Neural crest cell (in vitro differentiated cells): ENCODE measurements at regions not wholly inside any gene's neighbourhood (a gene's known extent, or its start where the extent isn't known, plus 50 kb on each side); places are given as distances from the start of the nearest gene placed in this dataset.

Experiments
- DNase-seq: peaks from one replicate; pipeline ENCODE4 v3.0.0; 2021; ENCODE audit warnings: low read depth, mixed read lengths, low spot score
- H3K27ac Mint-ChIP-seq: one replicate; pipeline ENCODE4 v1.8.0; 2021; ENCODE audit warnings: mild to moderate bottlenecking, mixed read lengths; ENCODE audit not compliant: unreplicated experiment
- H3K27me3 Mint-ChIP-seq: 2 replicates; pipeline ENCODE4 v1.8.0; 2021; ENCODE audit warnings: low read depth, mild to moderate bottlenecking, mixed read lengths
- H3K36me3 Mint-ChIP-seq: 2 replicates; pipeline ENCODE4 v1.8.0; 2021; ENCODE audit warnings: low read depth, mild to moderate bottlenecking, mixed read lengths
- H3K4me1 Mint-ChIP-seq: 2 replicates; pipeline ENCODE4 v1.8.0; 2021; ENCODE audit warnings: mixed read lengths
- H3K4me3 Mint-ChIP-seq: one replicate; pipeline ENCODE4 v1.8.0; 2021; ENCODE audit warnings: mild to moderate bottlenecking, mixed read lengths
- H3K9me3 Mint-ChIP-seq: 2 replicates; pipeline ENCODE4 v1.8.0; 2021; ENCODE audit warnings: mixed read lengths
- CTCF ChIP-seq: fragments of 200-600 bp; sonication (generic); conservative IDR thresholded peaks from 2 replicates; pipeline ENCODE4 v1.5.0; 2021; ENCODE audit warnings: antibody characterized with exemption, mild to moderate bottlenecking

GRCh38 chr12:127238107-127238506 is 1028.9 kb upstream of the TMEM132C start:
- Mint-ChIP-seq H3K4me3 (no peak overlapping the region), H3K27ac (no peak overlapping the region), H3K9me3 (no peaks in the 10 kb centered on the region), H3K4me1 (no peaks in the 10 kb centered on the region), H3K27me3 (peaks cover 3% of the 10 kb centered on the region), H3K36me3 (no peaks in the 10 kb centered on the region)
- no peak for TF ChIP-seq CTCF
- no peak for DNase-seq

GRCh38 chr12:127239781-127240180 is 1027.2 kb upstream of the TMEM132C start:
- no peaks in the 10 kb centered on the region for H3K36me3 Mint-ChIP-seq
- no peak for DNase-seq
- H3K9me3 Mint-ChIP-seq: peaks cover 2% of the 10 kb centered on the region
- no peak overlapping the region for H3K27ac Mint-ChIP-seq
- H3K4me3 Mint-ChIP-seq: no peak overlapping the region
- H3K4me1 Mint-ChIP-seq: no peaks in the 10 kb centered on the region
- no peak for TF ChIP-seq CTCF
- H3K27me3 Mint-ChIP-seq: peaks cover 1% of the 10 kb centered on the region

GRCh38 chr12:127240249-127240929 is 1026.6 kb upstream of the TMEM132C start:
- TF ChIP-seq CTCF: no peak
- Mint-ChIP-seq H3K36me3 (no peaks in the 10 kb centered on the region), H3K9me3 (peaks cover 2% of the 10 kb centered on the region), H3K4me3 (no peak overlapping the region), H3K4me1 (no peaks in the 10 kb centered on the region), H3K27ac (no peak overlapping the region), H3K27me3 (no peaks in the 10 kb centered on the region)
- DNase-seq: no peak

- H3K4me1 Mint-ChIP-seq: no peaks in the 10 kb centered on the region
- no peaks in the 10 kb centered on the region for H3K27me3 Mint-ChIP-seq
- H3K36me3 Mint-ChIP-seq: no peaks in the 10 kb centered on the region
- no peak for TF ChIP-seq CTCF
- no peak overlapping the region for H3K4me3 Mint-ChIP-seq
- peaks cover 2% of the 10 kb centered on the region for H3K9me3 Mint-ChIP-seq
- H3K27ac Mint-ChIP-seq: no peak overlapping the region
- DNase-seq: no peak
Measured at GRCh38 chr12:127241072-127241817, 1025.7 kb upstream of the TMEM132C start.

GRCh38 chr12:127245009-127245408 is 1022.0 kb upstream of the TMEM132C start:
- Mint-ChIP-seq H3K27me3 (peaks cover 16% of the 10 kb centered on the region), H3K9me3 (peaks cover 2% of the 10 kb centered on the region), H3K4me3 (no peak overlapping the region), H3K36me3 (no peaks in the 10 kb centered on the region), H3K27ac (no peak overlapping the region), H3K4me1 (no peaks in the 10 kb centered on the region)
- no peak for TF ChIP-seq CTCF
- no peak for DNase-seq
